Activated naive CD8-positive, alpha-beta T cell treated with anti-CD3 and anti-CD28 coated beads, Interleukin-2, amount 50 U/mL, for 24 hours (primary cell): ENCODE measurements at regions not wholly inside any gene's neighbourhood (a gene's known extent, or its start where the extent isn't known, plus 50 kb on each side); places are given as distances from the start of the nearest gene placed in this dataset.

Source experiments
- ATAC-seq: fragments of 150-1000 bp; cut with Tn5 transposase; one replicate; pipeline ENCODE4 v1.10.0; 2021
- DNase-seq: peaks from one replicate; pipeline ENCODE4 v3.0.0; 2021
- H3K27ac Mint-ChIP-seq: one replicate; pipeline ENCODE4 v1.8.0; 2021; ENCODE audit warnings: mild to moderate bottlenecking, mixed read lengths
- H3K27me3 Mint-ChIP-seq: one replicate; pipeline ENCODE4 v1.8.0; 2021; ENCODE audit warnings: mixed read lengths
- H3K36me3 Mint-ChIP-seq: one replicate; pipeline ENCODE4 v1.8.0; 2021; ENCODE audit warnings: low read depth, mixed read lengths
- H3K4me1 Mint-ChIP-seq: one replicate; pipeline ENCODE4 v1.8.0; 2021; ENCODE audit warnings: mixed read lengths
- H3K4me3 Mint-ChIP-seq: one replicate; pipeline ENCODE4 v1.8.0; 2021; ENCODE audit warnings: mild to moderate bottlenecking, moderate library complexity, mixed read lengths
- H3K9me3 Mint-ChIP-seq: one replicate; pipeline ENCODE4 v1.8.0; 2021; ENCODE audit warnings: mixed read lengths

DNA sequence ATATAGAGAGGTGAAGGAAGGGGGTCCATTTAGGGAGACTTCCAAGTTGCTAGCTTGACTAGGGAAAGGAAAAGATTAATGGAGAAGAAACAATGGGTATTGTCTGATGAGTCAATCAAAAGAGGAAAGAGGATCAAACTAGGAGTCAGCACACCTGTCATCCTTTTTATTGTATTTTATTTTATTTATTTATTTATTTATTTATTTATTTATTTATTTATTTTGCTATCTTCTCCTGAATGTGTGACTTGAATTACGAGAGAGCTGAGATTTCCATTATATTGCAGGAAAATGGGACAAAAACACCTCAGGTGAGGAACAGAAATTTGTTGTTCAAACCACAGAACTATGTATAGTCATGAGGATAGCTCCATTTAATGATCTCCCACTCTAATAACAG is 58.9 kb downstream of the NUDT11 start:
- H3K4me1 Mint-ChIP-seq = no peaks in the 10 kb centered on the region
- no peaks in the 10 kb centered on the region for H3K27me3 Mint-ChIP-seq
- no peaks in the 10 kb centered on the region for H3K9me3 Mint-ChIP-seq
- ATAC-seq (no peak), DNase-seq (no peak)
- no peaks in the 10 kb centered on the region for H3K36me3 Mint-ChIP-seq
- H3K27ac Mint-ChIP-seq = no peak overlapping the region
- H3K4me3 Mint-ChIP-seq = no peak overlapping the region

DNA sequence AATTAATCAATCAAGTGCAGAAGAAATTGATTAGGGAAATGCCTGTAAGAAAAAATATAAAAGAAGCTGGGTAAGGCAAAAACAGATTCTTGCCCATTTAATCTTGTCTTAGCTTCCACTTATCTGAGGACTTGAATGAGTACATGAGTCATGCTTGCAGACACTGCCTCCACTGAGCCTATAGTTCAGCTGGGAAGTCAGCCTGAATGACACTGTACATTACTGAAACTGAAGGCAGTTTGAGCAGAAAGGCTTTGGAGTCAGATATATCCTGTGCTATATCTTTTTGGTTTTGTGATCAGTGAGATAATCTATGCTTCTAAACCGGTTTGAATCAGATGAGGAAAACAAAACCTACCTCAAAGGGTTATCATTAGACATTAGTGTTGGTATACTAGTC is 61.3 kb downstream of the NUDT11 start:
- Mint-ChIP-seq H3K9me3 (no peaks in the 10 kb centered on the region), H3K27me3 (no peaks in the 10 kb centered on the region), H3K4me3 (no peak overlapping the region), H3K4me1 (no peaks in the 10 kb centered on the region), H3K36me3 (no peaks in the 10 kb centered on the region), H3K27ac (no peak overlapping the region)
- no peak for DNase-seq
- no peak for ATAC-seq

DNA sequence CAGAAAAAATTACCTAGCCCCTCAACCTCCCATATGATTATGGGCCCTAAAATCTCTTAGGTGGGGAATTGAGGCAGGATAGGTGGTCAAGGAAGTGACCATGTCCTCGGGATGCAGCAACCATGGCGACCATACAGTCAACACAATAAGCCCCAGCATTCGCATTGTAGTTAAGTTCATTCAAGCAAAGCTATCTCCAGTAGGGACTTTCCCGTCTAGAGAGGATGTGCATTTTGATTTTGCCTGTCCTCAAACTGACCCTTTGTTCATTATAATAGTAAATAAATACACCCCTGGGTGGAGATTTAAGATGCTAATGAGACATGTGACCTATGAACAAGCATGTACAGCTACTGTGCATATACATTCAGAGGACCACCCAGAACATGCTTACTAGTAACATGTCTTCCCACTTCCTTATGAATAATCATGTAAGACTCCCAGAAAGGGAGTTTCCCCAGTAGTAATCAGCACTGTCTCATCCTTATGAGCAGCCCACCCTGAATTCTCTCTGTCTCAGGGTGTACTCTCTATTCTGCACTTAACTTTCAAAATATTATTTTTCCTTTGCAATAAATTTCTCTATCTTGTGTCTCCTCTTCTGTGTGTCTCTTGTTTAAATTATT is 74.3 kb downstream of the NUDT11 start:
- H3K4me3 Mint-ChIP-seq = no peak overlapping the region
- DNase-seq (no peak), ATAC-seq (peak; percentile 24)
- no peaks in the 10 kb centered on the region for H3K36me3 Mint-ChIP-seq
- H3K9me3 Mint-ChIP-seq = no peaks in the 10 kb centered on the region
- H3K27ac Mint-ChIP-seq = no peak overlapping the region
- H3K27me3 Mint-ChIP-seq = no peaks in the 10 kb centered on the region
- peaks cover 6% of the 10 kb centered on the region for H3K4me1 Mint-ChIP-seq

DNA sequence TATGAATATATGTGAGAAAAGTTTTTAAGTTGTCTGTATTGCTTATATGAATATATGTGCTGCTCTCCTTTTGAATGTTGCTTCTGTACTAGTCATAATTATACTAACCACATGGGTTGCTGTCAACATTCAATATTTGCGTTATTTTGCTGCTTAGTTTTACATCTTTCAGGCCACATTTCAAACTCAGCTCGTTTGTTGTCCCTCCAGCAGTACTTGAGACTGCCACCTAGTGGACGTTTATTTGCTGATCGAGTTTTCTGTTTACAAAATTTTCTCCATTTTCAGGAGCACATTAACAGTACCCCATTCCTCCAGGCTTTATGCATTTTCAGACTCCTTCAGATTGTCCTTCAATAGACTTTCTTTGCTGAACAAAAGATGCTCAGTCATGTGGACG is 75.8 kb downstream of the NUDT11 start:
- no peaks in the 10 kb centered on the region for H3K27me3 Mint-ChIP-seq
- ATAC-seq = no peak
- H3K9me3 Mint-ChIP-seq = no peaks in the 10 kb centered on the region
- DNase-seq = peak; percentile 5
- peaks cover 6% of the 10 kb centered on the region for H3K4me1 Mint-ChIP-seq
- H3K27ac Mint-ChIP-seq = no peak overlapping the region
- no peaks in the 10 kb centered on the region for H3K36me3 Mint-ChIP-seq
- no peak overlapping the region for H3K4me3 Mint-ChIP-seq

DNA sequence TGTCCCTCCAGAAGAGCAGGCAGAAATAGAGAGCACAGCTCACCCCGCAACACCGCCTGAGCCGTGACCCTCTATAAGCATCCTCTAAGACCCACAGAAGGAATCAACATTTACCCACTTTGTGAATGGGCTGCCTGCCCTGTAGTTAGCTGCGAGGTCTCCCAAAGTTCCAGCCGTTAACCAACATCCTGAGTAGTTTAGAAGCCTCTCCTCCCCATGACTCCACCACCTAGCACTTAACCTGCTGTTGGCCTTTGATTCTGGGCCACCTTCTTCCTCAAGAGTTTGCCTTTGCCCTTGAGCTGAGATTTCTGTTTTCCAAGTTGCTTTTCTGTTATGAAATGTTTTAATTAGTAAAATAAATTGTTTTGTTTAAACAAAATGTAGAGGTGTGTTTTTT is 75.8 kb downstream of the NUDT10 start:
- DNase-seq (no peak), ATAC-seq (no peak)
- no peaks in the 10 kb centered on the region for H3K36me3 Mint-ChIP-seq
- H3K4me3 Mint-ChIP-seq = no peak overlapping the region
- H3K27me3 Mint-ChIP-seq = no peaks in the 10 kb centered on the region
- no peak overlapping the region for H3K27ac Mint-ChIP-seq
- no peaks in the 10 kb centered on the region for H3K9me3 Mint-ChIP-seq
- H3K4me1 Mint-ChIP-seq = no peaks in the 10 kb centered on the region

DNA sequence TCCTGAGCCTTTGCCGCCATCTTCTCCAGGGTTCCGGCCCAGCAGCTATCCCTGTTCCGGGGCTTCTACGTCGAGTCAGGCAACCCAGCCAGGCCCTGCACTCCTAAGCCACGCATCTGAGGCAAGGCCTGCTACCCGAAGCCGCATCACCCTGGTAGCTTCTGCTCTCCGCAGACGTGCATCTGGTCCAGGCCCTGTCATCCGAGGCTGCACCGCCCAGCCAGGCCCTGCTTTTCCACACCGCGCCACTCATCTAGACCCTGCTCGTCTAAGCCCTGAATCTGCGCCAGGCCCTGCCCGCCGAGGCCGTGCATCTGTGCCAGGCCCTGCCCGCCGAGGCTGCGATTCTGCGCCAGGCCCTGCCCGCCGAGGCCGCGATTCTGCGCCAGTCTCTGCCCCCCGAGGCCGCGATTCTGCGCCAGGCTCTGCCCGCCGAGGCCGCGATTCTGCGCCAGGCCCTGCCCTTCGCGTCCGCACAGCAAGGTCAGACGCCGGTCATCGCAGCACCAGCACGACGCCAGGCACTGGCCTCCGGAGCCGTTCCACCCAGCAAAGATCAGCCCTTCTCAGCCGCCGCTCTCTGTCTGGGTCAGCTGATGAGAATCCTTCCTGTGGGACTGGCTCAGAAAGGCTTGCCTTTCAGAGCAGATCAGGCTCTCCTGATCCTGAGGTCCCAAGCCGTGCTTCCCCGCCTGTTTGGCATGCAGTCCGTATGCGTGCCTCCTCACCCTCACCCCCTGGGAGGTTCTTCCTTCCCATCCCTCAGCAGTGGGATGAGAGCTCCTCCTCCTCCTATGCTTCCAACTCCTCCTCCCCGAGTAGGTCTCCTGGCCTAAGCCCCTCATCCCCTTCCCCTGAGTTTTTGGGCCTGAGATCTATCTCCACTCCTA is 75.1 kb downstream of the NUDT10 start:
- Mint-ChIP-seq H3K36me3 (no peaks in the 10 kb centered on the region), H3K27me3 (no peaks in the 10 kb centered on the region), H3K27ac (no peak overlapping the region), H3K4me1 (no peaks in the 10 kb centered on the region), H3K9me3 (no peaks in the 10 kb centered on the region), H3K4me3 (no peak overlapping the region)
- DNase-seq = no peak
- no peak for ATAC-seq

DNA sequence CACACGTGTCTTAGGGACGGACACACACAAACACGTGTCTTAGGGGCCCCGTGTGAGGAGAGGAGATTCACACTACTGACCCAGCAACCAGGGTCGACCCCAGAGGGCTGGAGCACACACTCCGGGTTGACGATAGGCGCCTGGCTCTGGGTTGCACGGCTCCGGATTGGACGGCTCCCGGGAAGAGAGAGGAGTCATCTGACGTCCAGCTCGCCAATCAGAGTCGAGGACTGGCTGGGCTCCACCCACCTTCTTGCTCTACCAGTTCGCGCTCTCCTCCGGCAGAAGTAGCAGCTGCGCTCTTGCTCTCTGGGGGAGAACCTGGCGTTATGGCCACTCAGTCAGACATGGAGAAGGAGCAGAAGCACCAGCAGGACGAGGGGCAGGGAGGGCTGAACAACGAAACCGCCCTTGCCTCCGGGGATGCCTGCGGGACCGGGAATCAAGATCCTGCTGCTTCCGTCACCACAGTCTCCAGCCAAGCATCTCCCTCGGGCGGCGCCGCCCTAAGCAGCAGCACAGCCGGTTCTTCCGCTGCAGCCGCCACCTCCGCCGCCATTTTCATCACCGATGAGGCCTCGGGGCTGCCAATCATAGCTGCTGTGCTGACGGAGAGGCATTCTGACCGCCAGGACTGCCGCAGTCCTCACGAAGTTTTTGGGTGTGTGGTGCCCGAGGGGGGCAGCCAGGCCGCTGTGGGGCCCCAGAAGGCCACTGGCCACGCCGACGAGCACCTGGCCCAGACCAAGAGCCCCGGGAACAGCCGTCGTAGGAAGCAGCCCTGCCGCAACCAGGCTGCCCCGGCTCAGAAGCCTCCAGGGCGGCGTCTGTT is 74.3 kb downstream of the NUDT10 start:
- Mint-ChIP-seq H3K36me3 (no peaks in the 10 kb centered on the region), H3K27me3 (no peaks in the 10 kb centered on the region), H3K9me3 (no peaks in the 10 kb centered on the region), H3K4me1 (no peaks in the 10 kb centered on the region), H3K27ac (no peak overlapping the region), H3K4me3 (no peak overlapping the region)
- ATAC-seq (no peak), DNase-seq (no peak)

DNA sequence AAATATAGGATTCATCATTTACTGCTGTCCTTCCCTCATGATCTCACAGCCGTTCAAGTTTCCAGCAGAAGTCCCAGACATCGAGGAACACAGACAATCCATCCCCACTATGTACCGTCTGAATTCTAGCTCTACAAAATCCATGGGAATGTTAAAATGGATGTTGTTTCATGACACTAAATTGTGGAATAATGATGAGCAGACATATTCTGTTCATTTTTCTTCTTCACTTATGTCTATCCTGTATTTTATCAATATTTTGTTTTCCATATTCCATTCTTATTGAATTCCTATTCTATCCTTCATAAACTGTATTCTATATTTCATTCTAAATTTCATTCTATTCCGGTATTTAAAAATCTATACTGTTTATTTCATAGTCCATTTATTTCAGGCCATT is 71.8 kb downstream of the NUDT10 start:
- no peak for ATAC-seq
- no peak overlapping the region for H3K27ac Mint-ChIP-seq
- DNase-seq = no peak
- no peaks in the 10 kb centered on the region for H3K9me3 Mint-ChIP-seq
- H3K4me1 Mint-ChIP-seq = peaks cover 5% of the 10 kb centered on the region
- no peaks in the 10 kb centered on the region for H3K27me3 Mint-ChIP-seq
- H3K4me3 Mint-ChIP-seq = no peak overlapping the region
- no peaks in the 10 kb centered on the region for H3K36me3 Mint-ChIP-seq

DNA sequence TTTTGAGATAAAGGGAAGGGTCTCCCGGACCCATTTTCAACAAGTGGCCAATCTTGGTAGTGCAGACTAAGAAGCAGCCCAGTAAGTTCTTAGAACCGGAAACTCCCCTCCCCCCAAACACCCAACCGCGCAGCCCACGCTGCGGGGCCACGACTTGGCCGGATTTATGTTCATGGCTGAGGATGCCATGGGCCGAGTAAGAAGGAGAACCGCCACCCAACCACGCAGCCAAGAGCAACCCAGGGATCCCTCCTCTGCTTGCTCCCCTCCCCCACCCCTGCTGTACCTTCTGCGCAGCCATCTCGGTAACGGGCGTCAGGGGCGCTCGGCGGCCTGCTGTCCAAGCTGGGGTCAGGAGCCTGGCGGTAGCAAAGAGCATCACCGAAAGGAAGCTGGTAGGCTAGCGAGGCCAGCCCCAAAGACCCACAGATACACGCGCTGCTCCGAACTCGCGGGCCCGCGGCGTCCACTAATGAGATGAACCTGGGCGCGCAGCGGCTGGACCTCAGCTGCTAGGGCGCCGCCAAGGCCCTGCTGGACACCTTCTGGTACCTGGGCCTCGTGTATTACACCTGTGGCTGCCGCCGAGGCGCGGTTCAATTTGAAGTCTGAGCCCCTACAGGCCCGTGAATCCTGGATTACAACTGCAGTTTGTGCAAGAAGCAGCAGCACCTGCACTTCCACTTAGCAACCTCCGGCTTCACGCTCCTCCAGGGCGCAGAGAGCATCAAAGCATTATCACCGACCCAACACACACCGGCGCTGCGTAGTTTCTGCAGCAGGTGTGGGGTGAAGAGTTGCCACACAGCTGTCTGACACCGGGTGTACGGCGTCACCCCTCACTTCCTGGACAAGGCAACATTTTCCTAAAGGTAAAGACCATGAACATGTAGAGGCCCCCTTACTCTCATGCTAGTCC is 63.4 kb downstream of the NUDT10 start:
- DNase-seq = peak; percentile 46
- peaks cover 5% of the 10 kb centered on the region for H3K9me3 Mint-ChIP-seq

DNA sequence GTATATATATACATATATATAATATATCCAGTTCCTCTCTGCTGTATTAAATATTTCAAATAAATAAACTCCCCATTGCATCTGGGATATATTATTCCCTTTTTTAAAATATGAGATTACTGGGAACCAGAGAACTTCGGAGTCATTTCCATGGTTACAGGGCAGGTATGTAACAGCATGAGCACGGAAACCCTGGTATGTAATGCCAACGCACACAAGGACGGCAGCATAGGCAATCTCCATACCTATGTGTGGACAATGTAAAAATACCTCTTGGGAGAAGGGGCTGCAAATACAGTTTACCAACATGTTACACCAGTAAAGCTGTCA is 62.8 kb downstream of the NUDT10 start:
- Mint-ChIP-seq H3K27me3 (no peaks in the 10 kb centered on the region), H3K27ac (no peak overlapping the region), H3K9me3 (peaks cover 5% of the 10 kb centered on the region), H3K36me3 (peaks cover 5% of the 10 kb centered on the region), H3K4me1 (peaks cover 34% of the 10 kb centered on the region), H3K4me3 (peak overlapping the region; percentile 84)
- ATAC-seq (peak; percentile 9), DNase-seq (no peak)

More for the DNA sequence above, 63.4 kb downstream of the NUDT10 start:
- Mint-ChIP-seq H3K27ac (peak overlapping the region; percentile 85), H3K27me3 (no peaks in the 10 kb centered on the region), H3K4me1 (peaks cover 37% of the 10 kb centered on the region), H3K4me3 (peak overlapping the region; percentile 84), H3K36me3 (peaks cover 5% of the 10 kb centered on the region)
- peak; percentile 69 for ATAC-seq
